HG02763 (cell line): ENCODE measurements at regions not wholly inside any gene's neighbourhood (a gene's known extent, or its start where the extent isn't known, plus 50 kb on each side); places are given as distances from the start of the nearest gene placed in this dataset.

Experiments used
- ATAC-seq: cut with Tn5 transposase; IDR thresholded peaks from one replicate; pipeline ENCODE4 v1.9.1; 2021; ENCODE audit warnings: mild to moderate bottlenecking, moderate library complexity; ENCODE audit not compliant: unreplicated experiment

- ATAC-seq = no peak
Observed at GRCh38 chr4:180792541-180792940, 1450.7 kb upstream of the TENM3 start.

GRCh38 chr4:180794333-180794732, 1448.9 kb upstream of the TENM3 start:
- ATAC-seq = no peak

- ATAC-seq = no peak
Observed at GRCh38 chr4:180798036-180798577, 1445.1 kb upstream of the TENM3 start.

- ATAC-seq = no peak
Observed at GRCh38 chr4:180799798-180800197, 1443.4 kb upstream of the TENM3 start.

GRCh38 chr4:180805101-180805500, 1438.1 kb upstream of the TENM3 start:
- ATAC-seq = no peak

GRCh38 chr4:180808862-180809261, 1434.3 kb upstream of the TENM3 start:
- no peak for ATAC-seq

- ATAC-seq = no peak
Observed at GRCh38 chr4:180809439-180809838, 1433.8 kb upstream of the TENM3 start.

GRCh38 chr4:180810581-180810980, 1432.6 kb upstream of the TENM3 start:
- no peak for ATAC-seq

- ATAC-seq = no peak
Observed at GRCh38 chr4:180811556-180811955, 1431.6 kb upstream of the TENM3 start.

GRCh38 chr4:180812783-180813182, 1430.4 kb upstream of the TENM3 start:
- no peak for ATAC-seq

GRCh38 chr4:180814875-180815417, 1428.3 kb upstream of the TENM3 start:
- ATAC-seq = no peak

GRCh38 chr4:180817529-180817928, 1425.7 kb upstream of the TENM3 start:
- no peak for ATAC-seq

- no peak for ATAC-seq
Observed at GRCh38 chr4:180823108-180823507, 1420.1 kb upstream of the TENM3 start.

GRCh38 chr4:180827232-180828009, 1415.8 kb upstream of the TENM3 start:
- ATAC-seq = no peak

GRCh38 chr4:180828455-180829018, 1414.7 kb upstream of the TENM3 start:
- ATAC-seq = no peak

- ATAC-seq = no peak
Observed at GRCh38 chr4:180832073-180832472, 1411.1 kb upstream of the TENM3 start.

GRCh38 chr4:180840142-180840541, 1403.1 kb upstream of the TENM3 start:
- no peak for ATAC-seq

- no peak for ATAC-seq
Observed at GRCh38 chr4:180850318-180850940, 1392.8 kb upstream of the TENM3 start.

GRCh38 chr4:180852738-180853137, 1390.5 kb upstream of the TENM3 start:
- ATAC-seq = no peak

- no peak for ATAC-seq
Observed at GRCh38 chr4:180855184-180855583, 1388.0 kb upstream of the TENM3 start.

GRCh38 chr4:180860089-180860720, 1383.0 kb upstream of the TENM3 start:
- no peak for ATAC-seq
